HK-2 (cell line): ENCODE measurements at regions not wholly inside any gene's neighbourhood (a gene's known extent, or its start where the extent isn't known, plus 50 kb on each side); places are given as distances from the start of the nearest gene placed in this dataset.
A peak's percentile ranks its signal among the peaks of the same experiment; 100 is the strongest.

Experiments used
- DNase-seq: peaks from one replicate; pipeline ENCODE4 v3.0.0-alpha.2; 2018; ENCODE audit not compliant: unreplicated experiment

DNA sequence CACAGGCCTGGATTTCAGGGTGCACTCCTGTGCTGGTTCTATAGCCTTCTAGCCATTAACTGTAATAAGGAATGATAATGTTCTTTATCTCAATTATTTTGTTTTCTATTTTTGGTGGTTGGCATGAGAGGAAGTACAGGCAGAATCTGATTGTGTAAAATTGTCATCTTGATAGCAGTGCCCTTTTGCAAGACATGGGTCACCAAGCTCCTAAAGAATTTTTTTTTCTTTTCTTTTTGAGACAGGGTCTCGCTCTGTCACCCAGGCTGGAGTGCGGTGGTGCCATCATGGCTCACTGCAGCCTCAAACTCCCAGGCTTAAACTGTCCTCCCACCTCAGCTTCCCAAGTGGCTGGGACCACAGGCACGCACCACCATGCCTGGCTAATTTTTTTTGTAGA lies 206.7 kb upstream of the JARID2 start:
- DNase-seq, result no peak

DNA sequence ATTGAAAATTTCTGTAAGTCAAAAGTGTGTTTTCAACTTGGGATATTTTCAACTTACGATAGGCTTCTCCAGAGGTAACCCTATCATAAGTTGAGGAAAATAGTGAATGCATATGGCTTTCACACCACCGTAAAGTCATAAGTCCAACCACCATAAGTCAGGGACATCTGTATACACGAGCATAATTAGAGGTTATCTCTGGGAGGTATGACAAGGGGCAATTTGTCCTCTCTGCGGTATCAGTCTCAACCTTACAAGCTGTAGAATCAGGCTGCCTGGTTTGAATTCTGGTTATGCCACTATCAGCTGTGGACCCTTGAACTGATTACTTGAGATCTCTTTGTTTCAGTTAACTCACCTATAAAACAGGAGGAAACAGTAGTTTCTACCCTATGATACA lies 202.9 kb upstream of the JARID2 start:
- DNase-seq, result no peak

DNA sequence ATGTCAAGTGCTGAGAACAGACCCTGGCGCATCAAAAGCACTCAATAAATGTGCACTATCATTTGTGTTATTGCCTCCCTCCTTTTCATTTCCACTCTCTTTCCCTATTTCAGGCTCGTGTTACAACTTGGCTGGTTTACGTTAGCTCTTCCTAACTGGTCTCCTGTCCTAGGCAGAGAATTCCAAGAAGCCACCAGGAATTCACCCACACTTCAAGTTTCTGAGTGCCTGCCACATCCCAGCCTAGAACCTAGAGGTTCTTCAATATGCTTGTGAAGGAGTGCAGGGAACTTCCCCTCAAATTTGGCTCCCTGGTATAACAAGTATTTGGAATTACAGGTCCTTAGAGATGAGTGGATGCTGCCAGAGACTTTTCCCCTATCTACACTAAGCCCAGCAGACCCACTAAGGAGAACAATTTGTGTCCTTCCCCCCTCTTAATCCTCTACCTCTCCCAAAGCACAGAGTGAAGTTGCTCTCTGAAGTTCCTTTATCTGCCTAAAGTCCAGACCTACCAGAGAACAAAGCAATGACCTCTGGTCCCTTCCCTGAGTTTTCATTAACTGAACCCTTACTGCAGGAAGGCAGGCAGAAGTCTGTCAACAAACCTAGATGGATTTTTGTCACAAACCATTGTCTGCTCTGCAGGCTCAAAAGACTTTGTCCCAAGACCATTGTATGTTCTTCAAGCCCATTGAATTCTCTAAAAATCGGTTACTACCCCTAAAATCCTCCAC lies 201.6 kb upstream of the JARID2 start:
- DNase-seq, result no peak

DNA sequence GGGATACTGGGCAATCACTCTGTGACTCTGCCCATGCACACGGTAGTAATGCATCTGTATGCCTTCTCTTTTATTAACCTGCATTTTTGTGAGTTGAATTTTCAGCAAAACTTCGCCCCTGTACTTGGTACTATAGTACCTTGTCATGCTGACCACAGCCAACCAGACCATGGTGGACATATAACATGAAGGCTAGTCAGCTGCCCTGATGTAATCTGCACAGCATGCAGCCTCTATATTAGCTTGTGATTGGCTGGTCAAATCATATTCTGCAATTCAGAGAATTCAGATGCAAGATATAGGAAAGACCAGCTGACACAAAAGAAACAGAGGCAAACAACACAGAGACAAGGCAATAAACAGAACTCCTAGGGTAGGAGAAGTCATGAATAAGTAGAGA lies 200.9 kb upstream of the JARID2 start:
- no peak for DNase-seq

DNA sequence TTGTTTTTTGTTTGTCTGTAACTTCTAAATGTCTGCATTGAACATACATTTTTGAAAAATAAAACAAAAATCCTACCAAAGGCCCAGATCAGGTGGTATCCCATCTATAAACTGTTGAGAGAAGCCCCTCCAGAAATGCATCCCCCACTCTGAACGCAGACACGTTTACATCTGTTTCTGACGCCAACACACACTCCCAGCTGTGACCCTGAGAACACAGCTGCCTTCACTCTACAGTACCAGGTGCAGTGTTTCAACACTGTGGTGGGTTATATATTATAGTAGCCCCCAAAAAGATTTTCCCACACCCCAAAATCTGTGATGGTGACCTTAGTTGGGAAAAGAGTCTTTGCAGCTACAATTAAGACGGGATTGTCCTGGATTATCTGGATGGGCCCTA lies 199.1 kb upstream of the JARID2 start:
- DNase-seq, result no peak

DNA sequence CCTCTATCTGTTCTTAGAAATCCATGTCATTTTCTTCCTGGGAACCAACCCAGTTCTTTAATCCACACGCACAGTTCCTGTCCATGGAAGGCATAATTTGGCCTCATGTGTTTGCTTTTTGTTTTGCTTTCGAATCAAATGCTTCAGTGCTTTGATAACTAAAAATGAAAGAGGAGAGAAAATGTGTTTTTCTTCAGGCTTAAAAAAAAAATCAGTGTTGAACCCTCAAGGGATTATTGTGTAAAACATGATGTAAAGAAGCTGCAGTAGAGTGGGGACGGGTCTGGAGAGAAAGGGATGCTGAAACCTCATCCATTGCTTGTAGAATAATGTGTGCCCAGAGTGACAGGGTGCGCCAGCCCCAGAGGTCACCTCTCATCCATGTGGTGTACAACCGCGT lies 197.5 kb upstream of the JARID2 start:
- no peak for DNase-seq

DNA sequence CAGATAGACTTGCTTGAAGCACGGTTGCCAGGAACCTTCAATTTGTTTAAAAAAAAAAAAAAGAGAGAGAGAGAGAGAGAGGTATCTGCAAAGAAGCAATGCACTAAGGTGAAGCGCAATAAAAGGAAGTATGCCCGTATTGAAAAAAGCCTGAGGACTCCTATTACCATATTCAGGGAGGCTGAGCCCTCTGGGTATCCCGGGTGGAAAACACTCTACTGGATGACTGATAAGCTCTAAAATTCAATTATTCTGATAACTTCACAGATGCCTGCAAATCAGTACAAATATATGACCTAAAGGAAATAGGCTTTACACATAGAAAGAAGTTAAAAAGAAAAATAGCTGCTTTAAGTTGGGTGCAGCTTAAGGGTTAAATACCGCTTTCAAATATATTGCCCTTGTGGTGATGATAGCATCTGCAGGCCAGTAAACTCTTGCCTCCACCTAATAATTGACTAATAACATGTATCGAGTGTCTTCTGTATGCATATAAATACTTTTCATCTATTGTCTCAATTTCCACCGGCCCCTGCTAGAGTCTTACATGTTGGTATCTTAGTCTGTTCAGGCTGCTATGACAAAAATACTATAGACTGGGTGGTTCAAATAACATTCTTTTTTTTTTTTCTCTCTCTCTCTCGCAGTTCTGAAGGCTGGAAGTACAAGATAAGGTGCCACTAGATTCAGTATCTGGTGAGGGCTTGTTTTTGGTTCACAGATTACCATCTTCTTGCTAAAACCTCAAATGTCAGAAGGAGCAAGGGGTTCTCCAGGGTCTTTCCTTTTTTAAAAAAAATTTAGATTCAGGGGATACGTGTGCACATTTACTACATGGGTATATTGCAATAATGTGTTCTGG lies 187.4 kb upstream of the JARID2 start:
- no peak for DNase-seq

DNA sequence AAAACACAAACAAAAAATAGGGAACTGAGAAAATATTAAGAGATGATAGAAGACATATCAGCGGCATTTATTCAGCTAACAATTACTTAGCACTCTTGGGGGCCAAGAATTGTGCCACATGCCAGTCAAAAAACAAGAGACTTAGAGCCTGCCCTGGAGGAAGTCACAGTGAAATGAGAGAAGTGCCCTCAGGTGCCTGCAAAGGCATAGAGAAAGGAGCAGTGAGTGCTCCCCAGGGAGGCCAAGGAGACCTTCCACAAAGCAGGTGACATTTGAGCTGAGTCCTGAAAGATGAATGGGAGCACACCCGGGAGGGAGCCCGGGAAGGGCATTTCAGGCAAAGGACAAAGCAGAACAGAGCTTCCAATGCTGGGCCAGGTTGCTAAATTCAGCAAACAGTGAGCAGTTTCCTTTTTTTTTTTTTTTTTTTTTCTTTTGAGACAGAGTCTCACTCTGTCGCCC lies 184.7 kb upstream of the JARID2 start:
- DNase-seq, result no peak

DNA sequence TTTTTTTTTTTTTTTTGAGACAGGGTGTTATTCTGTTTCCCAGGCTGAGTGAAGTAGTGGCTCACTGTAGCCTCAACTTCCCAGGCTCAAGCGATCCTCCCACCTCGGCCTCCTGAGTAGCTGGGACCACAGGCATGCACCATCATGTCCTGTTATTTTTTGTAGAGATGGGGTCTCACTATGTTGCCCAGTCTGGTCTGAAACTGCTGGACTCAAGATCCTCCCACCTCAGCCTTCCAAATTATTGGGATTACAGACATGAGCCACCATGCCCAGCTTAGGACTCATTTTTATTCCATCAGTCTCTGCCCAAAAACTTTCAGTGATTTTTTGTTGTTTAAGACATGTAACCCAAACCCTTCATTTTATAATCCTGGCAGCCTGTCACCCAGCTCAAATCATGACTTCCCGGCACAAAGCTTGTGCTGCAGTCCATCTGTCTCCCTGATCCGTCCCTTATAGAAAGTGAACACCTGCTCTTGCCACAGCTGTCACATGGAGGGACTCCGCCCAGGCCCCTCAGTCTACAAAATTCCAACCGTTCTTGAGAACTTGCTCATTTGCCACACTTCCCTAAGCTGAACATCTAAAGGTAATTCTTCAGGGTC lies 183.9 kb upstream of the JARID2 start:
- DNase-seq, result peak; percentile 13

DNA sequence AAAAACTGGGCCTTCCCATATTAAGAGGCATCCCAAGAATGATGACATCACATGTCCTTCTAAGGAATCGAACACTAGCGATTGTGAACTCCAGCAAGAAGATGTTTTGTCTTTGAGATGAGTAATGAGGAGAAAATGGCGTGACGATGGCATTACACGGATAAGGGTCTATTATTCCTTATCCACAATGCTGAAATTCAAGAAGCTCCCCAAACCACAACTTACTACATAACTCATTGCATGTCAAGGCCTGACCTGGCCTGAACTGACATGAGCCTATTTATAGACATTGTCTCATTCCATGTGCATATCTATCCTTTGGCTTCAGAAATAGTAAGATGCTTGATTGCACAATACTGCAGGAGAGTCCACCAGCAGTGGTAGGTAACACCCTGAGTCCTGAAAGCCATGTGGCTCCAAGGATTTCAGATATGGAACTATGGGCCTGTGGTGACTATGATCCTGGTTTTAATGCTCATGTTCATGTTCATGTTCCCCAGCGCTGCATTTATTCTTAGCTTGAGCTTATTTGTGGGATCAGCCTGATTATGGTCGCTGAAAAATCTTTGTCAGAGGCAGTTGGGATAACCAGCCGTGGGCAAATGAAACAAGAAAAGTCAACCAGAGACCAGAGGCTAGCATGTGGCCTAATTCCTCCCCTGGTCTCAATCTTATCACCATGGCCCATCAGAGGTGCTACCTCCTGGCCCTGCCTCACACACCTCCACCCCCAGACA lies 183.2 kb upstream of the JARID2 start:
- DNase-seq, result peak; percentile 6

DNA sequence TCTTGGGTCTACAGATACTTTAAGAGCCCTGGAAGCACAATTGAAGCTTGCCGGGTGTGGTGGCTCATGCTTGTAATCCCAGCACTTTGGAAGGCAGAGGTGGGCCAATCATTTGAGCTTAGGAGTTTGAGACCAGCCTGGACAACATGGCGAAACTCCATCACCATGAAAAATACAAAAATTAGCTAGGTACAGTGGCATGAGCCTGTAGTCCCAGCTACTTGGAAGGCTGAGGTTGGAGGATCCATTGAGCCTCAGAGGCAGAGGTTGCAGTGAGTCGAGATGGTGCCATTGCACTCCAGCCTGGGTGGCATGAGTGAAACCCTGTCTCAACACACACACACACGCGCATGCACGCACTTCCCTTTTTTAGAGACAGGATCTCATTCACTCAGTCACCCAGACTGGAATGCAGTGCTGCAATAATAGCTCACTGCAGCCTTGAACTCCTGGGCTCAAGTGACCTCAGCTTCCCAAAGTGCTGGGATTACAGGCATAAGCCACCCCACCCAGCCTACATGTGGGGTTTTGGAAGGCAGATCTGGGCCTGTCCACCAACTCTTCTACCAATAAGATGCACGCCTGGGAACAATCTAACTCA lies 182.5 kb upstream of the JARID2 start:
- no peak for DNase-seq

DNA sequence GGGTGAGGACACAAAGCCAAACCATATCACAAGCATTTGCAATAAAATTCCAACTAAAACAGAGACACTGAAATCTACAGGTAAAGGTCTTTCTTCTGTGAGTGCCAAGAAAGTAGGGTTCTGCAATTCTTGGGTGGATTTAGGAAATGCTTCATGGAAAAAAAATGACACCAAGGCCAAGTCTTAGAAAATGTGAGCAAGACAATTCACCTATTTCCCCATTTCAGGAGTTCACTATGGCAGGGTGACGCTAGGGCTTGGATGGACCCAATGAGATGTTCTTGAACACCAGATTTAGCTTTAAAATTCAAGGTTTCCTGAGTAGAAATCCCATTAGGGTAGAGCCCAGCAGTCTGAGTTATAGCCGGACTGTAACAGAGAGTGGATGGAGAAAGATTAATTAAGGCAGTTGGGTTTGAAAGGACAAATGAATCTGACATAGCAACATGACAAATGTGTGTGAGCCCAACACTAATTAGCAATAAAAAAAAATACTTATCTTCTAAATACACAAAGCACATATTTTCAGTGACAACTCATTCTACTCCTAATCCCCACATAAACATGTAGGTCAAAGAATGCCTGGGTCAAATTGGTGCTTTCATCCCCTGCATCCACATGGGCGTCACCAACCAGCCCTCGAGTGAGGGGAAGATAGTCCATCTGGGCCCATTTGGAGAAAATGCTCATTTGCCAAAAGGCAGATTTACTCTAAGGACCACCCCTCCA lies 180.4 kb upstream of the JARID2 start:
- no peak for DNase-seq

DNA sequence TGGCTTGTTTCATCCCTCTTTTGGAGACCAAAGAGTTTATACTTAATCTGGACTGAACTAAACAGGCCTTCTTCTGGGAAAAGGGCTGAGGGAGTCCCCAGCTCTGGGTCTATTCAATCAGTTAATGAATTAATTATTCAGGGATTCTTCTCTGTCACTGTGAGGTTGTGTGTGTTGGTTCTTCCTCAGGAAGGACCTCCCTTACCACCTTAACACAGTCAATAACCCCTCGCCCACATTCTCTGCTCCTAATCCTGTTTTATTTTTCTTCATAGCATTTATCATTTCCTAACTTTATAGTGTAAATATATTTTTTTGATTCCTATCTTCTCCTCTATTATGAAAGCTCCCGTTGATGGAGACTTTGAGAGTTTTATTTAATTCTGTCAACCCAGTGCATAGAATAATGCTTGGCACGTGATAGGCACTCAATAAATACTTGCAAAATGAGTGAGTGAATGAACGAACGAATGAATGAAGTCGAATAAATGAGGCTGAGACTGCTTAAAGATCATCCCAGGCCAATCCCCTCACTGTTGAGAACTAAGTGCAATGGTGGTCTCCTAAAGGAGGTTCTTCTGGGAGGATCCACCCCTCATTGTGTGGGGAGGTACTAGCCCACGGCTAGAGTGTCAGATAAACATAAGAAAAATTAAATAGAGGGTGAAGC lies 179.6 kb upstream of the JARID2 start:
- DNase-seq, result no peak

DNA sequence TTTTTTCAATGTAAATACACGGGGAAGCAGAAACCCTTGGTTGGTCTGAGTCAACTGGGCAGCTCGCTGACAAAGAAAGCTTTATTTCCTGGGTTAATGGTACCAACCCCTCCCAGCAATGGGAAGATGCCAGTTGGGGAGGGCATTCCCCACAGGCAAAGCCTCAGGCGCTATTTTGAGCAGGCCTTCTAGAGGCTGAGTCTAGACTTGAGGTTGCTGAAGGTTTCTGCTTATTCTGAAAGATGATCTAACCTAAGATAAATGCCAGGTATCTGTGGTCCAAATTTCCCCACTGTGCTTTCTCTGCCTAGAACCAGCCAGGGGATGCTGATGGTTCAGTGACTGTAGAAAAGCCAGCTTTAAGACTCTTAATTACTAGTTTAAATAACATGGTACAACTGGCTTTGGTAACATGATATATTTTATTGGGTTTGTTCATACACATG lies 172.5 kb upstream of the JARID2 start:
- peak; percentile 37 for DNase-seq

DNA sequence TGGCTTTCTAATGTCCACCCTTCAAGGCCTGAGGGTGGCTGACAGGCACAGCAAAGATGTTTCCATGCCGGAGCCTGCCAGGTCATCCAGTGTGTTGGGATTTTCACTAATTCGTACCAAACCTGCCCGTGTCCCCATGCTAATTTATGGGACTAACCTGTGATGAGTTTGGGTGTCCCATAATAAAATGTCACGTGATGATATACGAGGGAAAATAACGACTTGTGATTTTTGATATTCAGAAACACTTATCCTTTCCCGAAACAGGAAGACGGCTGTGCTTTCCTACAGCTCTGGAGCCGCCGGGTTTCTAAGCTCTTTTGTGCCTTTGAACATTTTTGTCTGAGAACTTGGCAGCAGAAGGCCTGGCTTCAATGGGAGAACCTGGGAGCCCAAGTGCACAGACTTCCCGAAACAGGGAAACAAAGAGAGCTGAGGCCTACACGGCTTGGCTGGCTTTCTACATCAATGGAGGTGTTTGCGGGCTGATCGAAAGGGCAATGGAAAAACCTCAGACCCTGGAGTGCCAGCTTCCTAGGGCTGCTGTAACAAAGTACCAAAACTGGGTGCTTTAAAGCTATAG lies 171.9 kb upstream of the JARID2 start:
- DNase-seq, result no peak

DNA sequence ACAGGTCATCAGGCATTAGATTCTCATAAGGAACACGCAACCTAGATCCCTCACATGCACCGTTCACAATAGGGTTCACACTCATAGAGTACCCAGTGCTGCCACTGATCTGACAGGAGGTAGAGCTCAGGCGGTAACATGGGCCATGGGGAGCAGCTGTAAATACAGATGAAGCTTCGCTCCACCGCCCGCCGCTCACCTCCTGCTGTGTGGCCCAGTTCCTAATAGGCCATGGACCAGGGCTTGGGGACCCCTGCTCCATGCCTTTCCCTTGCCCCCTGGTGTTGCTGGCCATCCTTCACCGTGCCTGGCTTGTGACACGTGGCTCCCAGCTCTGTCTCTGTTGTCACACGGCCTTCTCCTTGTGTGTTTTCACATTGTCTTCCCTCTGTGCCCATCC lies 171.1 kb upstream of the JARID2 start:
- no peak for DNase-seq

DNA sequence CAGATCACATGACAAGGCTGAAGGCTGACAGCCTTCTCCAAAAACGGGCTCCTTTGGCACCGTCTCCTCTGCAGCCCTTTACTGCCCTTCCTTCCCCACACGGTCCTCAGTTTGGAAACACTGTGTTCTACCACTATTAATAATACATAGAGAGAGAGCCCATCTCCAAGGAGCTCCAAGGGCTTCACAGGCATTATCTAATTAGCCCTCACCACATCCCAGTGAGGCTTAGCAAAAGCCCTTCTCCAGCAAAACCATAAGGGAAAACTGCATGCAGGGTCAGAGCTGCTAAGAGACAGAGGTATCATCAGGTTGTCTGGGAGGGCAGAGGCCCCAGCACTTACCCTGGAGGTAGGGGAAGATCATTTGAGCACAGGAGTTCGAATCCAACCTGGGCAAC lies 169.3 kb upstream of the JARID2 start:
- no peak for DNase-seq

DNA sequence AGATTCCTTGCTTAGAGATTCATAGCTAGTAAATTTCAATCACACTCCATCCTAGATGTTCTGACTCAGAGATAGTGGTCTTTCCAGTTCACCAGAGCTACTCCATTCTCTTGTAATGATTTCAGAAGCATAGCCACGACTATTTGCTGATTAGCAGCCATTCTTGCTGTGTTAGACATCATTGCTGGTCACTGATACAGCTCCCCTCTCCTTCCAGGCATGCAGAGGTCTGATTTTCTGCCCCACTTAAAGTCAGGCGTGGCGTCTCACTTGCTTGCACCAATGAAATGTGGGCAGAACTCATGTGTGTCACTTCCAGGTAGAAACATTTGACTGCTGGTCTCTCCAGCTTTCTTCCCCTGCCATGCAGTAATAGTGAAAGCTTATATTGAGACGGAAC lies 168.9 kb upstream of the JARID2 start:
- DNase-seq, result peak; percentile 34

DNA sequence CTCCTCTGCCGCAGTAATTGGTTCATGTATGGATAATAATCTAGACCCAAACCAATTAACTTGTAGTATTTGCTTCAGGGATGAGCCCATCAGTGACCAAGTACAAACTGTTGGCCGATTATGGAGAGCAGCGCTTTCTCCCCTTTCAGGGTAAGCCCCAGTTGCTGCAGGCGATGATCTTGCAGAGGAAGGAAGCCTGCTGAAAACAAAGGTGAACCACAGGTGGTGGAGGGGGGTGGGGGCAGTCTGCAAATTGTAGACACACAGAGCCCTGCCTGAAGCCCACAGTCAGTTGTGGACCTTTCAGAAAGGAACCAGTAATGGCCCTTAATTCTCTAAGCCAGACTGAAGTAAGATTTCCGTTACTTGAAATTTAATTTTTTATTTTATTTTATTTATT lies 167.9 kb upstream of the JARID2 start:
- no peak for DNase-seq

DNA sequence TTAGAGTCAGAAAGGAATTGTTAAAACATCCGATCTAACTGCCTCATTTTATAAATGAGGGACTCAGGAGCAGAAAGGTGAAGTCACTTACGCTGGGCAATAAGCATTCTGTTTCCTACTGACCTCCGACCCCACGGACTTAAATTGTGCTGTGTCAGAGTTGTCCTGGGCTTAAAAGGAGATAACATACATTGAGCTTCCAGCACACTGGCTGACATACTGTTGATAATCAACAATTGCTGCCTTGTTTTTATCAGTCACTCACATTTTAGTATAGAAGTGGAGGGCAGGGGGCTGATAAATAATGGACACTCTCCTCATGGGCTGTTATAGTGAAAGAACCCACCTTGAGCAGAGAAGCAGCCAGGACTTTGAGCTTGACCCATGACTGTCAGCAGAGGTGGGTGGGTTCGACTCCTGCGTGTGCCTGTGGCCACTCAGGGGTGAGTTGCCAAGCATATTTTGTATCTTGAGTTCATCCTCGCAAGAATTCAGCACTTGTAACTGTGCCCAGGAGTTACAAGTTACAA lies 166.5 kb upstream of the JARID2 start:
- DNase-seq, result no peak
